ENCODE measurements at regions not wholly inside any gene's neighbourhood (a gene's known extent, or its start where the extent isn't known, plus 50 kb on each side); places are given as distances from the start of the nearest gene placed in this dataset.

DNA sequence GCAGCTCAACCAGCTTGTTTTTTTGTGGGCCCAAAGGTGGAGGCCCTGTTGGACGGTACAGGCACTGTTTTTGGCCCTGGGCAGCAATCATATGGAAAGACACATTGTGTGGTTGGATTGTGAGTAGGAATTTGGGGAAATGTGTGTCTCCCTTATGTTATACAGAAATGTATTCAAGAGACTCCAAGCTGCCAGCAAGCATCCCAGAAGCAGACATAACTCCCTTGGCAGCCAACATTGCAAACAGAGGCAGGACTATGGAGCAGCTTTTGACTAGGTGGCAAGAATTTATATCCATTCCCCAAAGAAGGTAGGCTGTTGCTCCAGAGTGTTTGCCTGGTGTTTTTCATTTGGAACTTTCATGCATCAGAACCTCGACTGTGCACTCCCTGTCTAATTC is 104.9 kb downstream of the BUB3 start:
- TF ChIP-seq GATA2 (IDR thresholded peaks at IDR 0.05; ENCODE audit: insufficient read depth, insufficient read length, low read depth, low read length) (no peak), MYC (IDR thresholded peaks at IDR 0.05; ENCODE audit: low read depth, low read length) (no peak), EZH2 (IDR thresholded peaks at IDR 0.05; ENCODE audit: borderline replicate concordance, low read depth, low read length, severe bottlenecking) (no peak), FOS (IDR thresholded peaks at IDR 0.05; ENCODE audit: borderline replicate concordance, insufficient read depth, low read length) (no peak)
- TF ChIP-seq, protein P1, sequence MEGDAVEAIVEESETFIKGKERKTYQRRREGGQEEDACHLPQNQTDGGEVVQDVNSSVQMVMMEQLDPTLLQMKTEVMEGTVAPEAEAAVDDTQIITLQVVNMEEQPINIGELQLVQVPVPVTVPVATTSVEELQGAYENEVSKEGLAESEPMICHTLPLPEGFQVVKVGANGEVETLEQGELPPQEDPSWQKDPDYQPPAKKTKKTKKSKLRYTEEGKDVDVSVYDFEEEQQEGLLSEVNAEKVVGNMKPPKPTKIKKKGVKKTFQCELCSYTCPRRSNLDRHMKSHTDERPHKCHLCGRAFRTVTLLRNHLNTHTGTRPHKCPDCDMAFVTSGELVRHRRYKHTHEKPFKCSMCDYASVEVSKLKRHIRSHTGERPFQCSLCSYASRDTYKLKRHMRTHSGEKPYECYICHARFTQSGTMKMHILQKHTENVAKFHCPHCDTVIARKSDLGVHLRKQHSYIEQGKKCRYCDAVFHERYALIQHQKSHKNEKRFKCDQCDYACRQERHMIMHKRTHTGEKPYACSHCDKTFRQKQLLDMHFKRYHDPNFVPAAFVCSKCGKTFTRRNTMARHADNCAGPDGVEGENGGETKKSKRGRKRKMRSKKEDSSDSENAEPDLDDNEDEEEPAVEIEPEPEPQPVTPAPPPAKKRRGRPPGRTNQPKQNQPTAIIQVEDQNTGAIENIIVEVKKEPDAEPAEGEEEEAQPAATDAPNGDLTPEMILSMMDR (IDR thresholded peaks at IDR 0.05; ENCODE audit: extremely low read depth in 1 of 2, insufficient read depth in 1 of 2, low read depth in 1 of 2, low read length in 2 of 2) = no peak
- DNase-seq (ENCODE audit: low read depth, low spot score) (no peak), FAIRE-seq (no peak)
- no peaks in the 10 kb centered on the region for H3K36me3 ChIP-seq (ENCODE audit: control insufficient read depth in 2 of 2, extremely low read depth in 1 of 2, insufficient read depth in 2 of 2, low read length in 2 of 2)
- H3K4me3 ChIP-seq (replicated peaks in 1 of 3; ENCODE audit: insufficient read depth in 1 of 3, low read depth in 1 of 3, low read length in 3 of 3) = no peak overlapping the region
- no peaks in the 10 kb centered on the region for H4K20me1 ChIP-seq (replicated peaks; ENCODE audit: control insufficient read depth, extremely low read depth, insufficient read depth, low read length)
- ChIA-PET POLR2A (no interaction called here), CTCF (interaction anchor here (1.6 kb wide), 1 partner anchor 17 kb away, joined by 5 read pairs; no protein-coding TSS in a partner anchor)
- dilution Hi-C loops (cut with MboI; ENCODE audit: extremely low pct_ligation_motif_present, low sequenced_read_pairs) = no loop called here
- H3K9me1 ChIP-seq (replicated peaks; ENCODE audit: control insufficient read depth, extremely low read depth, insufficient read depth, low read length) = no peaks in the 10 kb centered on the region
- intact Hi-C loops (cut with micrococcal nuclease) = no loop called here
- no peaks in the 10 kb centered on the region for H3K79me2 ChIP-seq (ENCODE audit: control insufficient read depth, insufficient read depth, low read length)
- H3K27me3 ChIP-seq (ENCODE audit: control insufficient read depth in 2 of 2, insufficient read depth in 2 of 2, low read length in 2 of 2) = no peaks in the 10 kb centered on the region
- BruUV-seq (replicated peaks) = no TSS peak
- no peak overlapping the region for H3K9ac ChIP-seq (replicated peaks; ENCODE audit: extremely low read depth, insufficient read depth, low read length)
- no peaks in the 10 kb centered on the region for H3K4me1 ChIP-seq (ENCODE audit: control insufficient read depth, extremely low read depth, insufficient read depth, low read length)
- H3K4me2 ChIP-seq (ENCODE audit: insufficient read depth, low read length) = no peak overlapping the region
- no peak overlapping the region for H2AFZ ChIP-seq (ENCODE audit: low read depth, low read length)
- H3K9me3 ChIP-seq (replicated peaks; ENCODE audit: control insufficient read depth, insufficient read depth, low read length) = no peaks in the 10 kb centered on the region
- H3K27ac ChIP-seq (ENCODE audit: insufficient read depth, low read depth, low read length) = no peak overlapping the region

DNA sequence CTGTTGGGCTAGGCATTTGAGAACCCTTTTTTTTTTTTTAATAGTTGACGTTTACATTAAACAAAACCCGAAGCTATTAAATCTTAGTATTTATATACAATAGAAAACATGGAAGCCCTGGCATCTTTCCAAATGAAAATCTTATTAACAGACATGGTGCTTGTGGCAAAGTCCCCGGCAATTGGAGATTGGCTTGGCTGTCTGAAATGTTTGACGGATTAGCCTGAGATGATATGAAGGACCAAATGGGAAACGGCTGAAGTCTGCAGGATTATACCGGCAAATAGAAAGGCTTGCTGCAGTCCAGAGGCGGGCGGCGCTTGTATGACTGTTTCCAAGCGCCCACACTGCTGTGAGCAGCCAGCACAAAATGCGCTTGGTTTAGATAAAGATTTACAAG is 105.6 kb downstream of the BUB3 start:
- no peaks in the 10 kb centered on the region for H3K9me1 ChIP-seq (replicated peaks; ENCODE audit: control insufficient read depth, extremely low read depth, insufficient read depth, low read length)
- H3K36me3 ChIP-seq (ENCODE audit: control insufficient read depth in 2 of 2, extremely low read depth in 1 of 2, insufficient read depth in 2 of 2, low read length in 2 of 2) = no peaks in the 10 kb centered on the region
- no peaks in the 10 kb centered on the region for H4K20me1 ChIP-seq (replicated peaks; ENCODE audit: control insufficient read depth, extremely low read depth, insufficient read depth, low read length)
- H3K4me2 ChIP-seq (ENCODE audit: insufficient read depth, low read length) = no peak overlapping the region
- H2AFZ ChIP-seq (ENCODE audit: low read depth, low read length) = no peak overlapping the region
- no peaks in the 10 kb centered on the region for H3K9me3 ChIP-seq (replicated peaks; ENCODE audit: control insufficient read depth, insufficient read depth, low read length)
- H3K9ac ChIP-seq (replicated peaks; ENCODE audit: extremely low read depth, insufficient read depth, low read length) = no peak overlapping the region
- no peaks in the 10 kb centered on the region for H3K27me3 ChIP-seq (ENCODE audit: control insufficient read depth in 2 of 2, insufficient read depth in 2 of 2, low read length in 2 of 2)
- H3K79me2 ChIP-seq (ENCODE audit: control insufficient read depth, insufficient read depth, low read length) = no peaks in the 10 kb centered on the region
- POLR2A ChIA-PET = no interaction called here
- CTCF ChIA-PET = no interaction called here
- no peak for DNase-seq (ENCODE audit: low read depth, low spot score)
- no TSS peak for BruUV-seq (replicated peaks)
- no peaks in the 10 kb centered on the region for H3K4me1 ChIP-seq (ENCODE audit: control insufficient read depth, extremely low read depth, insufficient read depth, low read length)
- TF ChIP-seq, protein P1 (IDR thresholded peaks at IDR 0.05; ENCODE audit: extremely low read depth in 1 of 2, insufficient read depth in 1 of 2, low read depth in 1 of 2, low read length in 2 of 2) = no peak
- TF ChIP-seq GATA2 (IDR thresholded peaks at IDR 0.05; ENCODE audit: insufficient read depth, insufficient read length, low read depth, low read length) = no peak
- TF ChIP-seq, protein P2, sequence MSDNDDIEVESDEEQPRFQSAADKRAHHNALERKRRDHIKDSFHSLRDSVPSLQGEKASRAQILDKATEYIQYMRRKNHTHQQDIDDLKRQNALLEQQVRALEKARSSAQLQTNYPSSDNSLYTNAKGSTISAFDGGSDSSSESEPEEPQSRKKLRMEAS (IDR thresholded peaks at IDR 0.05; ENCODE audit: insufficient read depth, insufficient read length) = no peak
- no peak for TF ChIP-seq MYC (IDR thresholded peaks at IDR 0.05; ENCODE audit: low read depth, low read length)
- TF ChIP-seq POLR2A (IDR thresholded peaks at IDR 0.05; ENCODE audit: low read depth, low read length) = no peak
- TF ChIP-seq JUN (IDR thresholded peaks at IDR 0.05; ENCODE audit: borderline replicate concordance, insufficient read depth, insufficient read length, low read depth) = no peak
- no peak for TF ChIP-seq EZH2 (IDR thresholded peaks at IDR 0.05; ENCODE audit: borderline replicate concordance, low read depth, low read length, severe bottlenecking)
- no peak for TF ChIP-seq FOS (IDR thresholded peaks at IDR 0.05; ENCODE audit: borderline replicate concordance, insufficient read depth, low read length)
- no peak for TF ChIP-seq POLR2AphosphoS5 (IDR thresholded peaks at IDR 0.05; ENCODE audit: insufficient read depth, low read depth, low read length)
- no peak overlapping the region for H3K4me3 ChIP-seq (replicated peaks in 1 of 3; ENCODE audit: insufficient read depth in 1 of 3, low read depth in 1 of 3, low read length in 3 of 3)
- FAIRE-seq = no peak
- intact Hi-C loops (cut with micrococcal nuclease) (no loop called here), dilution Hi-C loops (cut with MboI; ENCODE audit: extremely low pct_ligation_motif_present, low sequenced_read_pairs) (no loop called here)
- no peak overlapping the region for H3K27ac ChIP-seq (ENCODE audit: insufficient read depth, low read depth, low read length)
